ENCODE measurements at regions not wholly inside any gene's neighbourhood (a gene's known extent, or its start where the extent isn't known, plus 50 kb on each side); places are given as distances from the start of the nearest gene placed in this dataset.

DNA sequence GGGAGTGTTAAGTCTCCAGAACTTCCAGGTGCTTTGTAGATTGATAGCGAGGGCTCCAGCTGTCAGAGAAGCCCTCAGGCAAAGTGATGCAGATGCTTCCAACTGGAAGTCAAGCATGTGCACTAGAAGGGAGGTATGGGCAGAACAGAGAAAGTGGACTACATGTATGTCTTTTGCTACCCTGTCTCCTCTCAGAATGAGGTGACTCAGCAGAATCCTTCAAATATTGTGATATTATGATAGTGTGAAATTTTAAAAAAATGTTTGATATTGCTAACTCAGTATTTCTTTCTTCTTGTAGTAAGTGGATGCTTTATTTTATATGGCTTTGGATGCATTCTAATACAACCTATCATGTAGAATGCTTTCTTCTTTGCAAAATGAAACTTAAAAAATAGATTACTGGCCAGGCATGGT, 138.9 kb upstream of the SVIL start (continued):
- TF ChIP-seq POU5F1 (IDR thresholded peaks at IDR 0.05; ENCODE audit: borderline replicate concordance, low read depth, low read length, partially characterized antibody) (no peak), CHCHD3 (CRISPR knock-in tag; IDR thresholded peaks at IDR 0.05) (no peak)

DNA sequence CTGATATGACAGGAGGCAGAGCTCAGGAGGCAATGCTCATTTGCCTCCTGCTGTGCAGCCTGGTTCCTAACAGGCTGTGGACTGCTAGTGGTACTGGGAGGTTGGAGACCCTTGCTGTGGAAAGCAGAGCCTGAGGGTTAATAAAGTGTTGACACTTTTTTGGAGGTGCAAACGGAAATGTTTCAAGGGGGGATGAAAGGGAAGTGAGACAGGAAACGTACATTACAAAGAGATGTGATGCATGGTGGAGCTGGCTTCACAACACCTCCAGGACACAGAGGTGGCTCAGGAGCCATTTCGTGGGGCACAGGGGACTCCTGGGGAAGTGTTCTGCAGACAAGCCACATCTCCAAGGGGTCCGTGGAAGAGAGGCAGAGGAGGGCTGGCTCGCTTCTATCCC, 137.6 kb upstream of the SVIL start:
- Histone ChIP-seq H3K27ac (ENCODE audit: extremely low read depth, low read depth, low read length) (no peak overlapping the region), H3K9me3 (replicated peaks; ENCODE audit: control insufficient read depth, insufficient read depth, low read depth, low read length) (no peaks in the 10 kb centered on the region), H3K4me2 (ENCODE audit: insufficient read depth, low read length) (no peak overlapping the region), H2AFZ (ENCODE audit: low read depth, low read length) (no peak overlapping the region), H3K79me2 (ENCODE audit: control insufficient read depth, insufficient read depth, low read length) (no peaks in the 10 kb centered on the region), H3K9me1 (ENCODE audit: control insufficient read depth, insufficient read depth, low read length) (no peaks in the 10 kb centered on the region), H3K9ac (ENCODE audit: insufficient read depth in 1 of 2, low read depth in 2 of 2, low read length in 2 of 2) (no peak overlapping the region), H3K36me3 (ENCODE audit: control insufficient read depth, insufficient read depth, low read length) (no peaks in the 10 kb centered on the region), H4K20me1 (replicated peaks; ENCODE audit: control insufficient read depth, insufficient read depth, low read length) (no peaks in the 10 kb centered on the region), H3K4me3 (no peak overlapping the region), H3K27me3 (ENCODE audit: control insufficient read depth in 2 of 2, insufficient read depth in 2 of 2, low read length in 2 of 2) (no peaks in the 10 kb centered on the region), H3K4me1 (replicated peaks in 1 of 2; ENCODE audit: control insufficient read depth in 2 of 2, insufficient read depth in 2 of 2, low read length in 2 of 2) (no peaks in the 10 kb centered on the region)
- TF ChIP-seq, protein P1, sequence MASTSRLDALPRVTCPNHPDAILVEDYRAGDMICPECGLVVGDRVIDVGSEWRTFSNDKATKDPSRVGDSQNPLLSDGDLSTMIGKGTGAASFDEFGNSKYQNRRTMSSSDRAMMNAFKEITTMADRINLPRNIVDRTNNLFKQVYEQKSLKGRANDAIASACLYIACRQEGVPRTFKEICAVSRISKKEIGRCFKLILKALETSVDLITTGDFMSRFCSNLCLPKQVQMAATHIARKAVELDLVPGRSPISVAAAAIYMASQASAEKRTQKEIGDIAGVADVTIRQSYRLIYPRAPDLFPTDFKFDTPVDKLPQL (IDR thresholded peaks at IDR 0.05; ENCODE audit: extremely low read depth, insufficient read length), result no peak
- TF ChIP-seq, protein P2, sequence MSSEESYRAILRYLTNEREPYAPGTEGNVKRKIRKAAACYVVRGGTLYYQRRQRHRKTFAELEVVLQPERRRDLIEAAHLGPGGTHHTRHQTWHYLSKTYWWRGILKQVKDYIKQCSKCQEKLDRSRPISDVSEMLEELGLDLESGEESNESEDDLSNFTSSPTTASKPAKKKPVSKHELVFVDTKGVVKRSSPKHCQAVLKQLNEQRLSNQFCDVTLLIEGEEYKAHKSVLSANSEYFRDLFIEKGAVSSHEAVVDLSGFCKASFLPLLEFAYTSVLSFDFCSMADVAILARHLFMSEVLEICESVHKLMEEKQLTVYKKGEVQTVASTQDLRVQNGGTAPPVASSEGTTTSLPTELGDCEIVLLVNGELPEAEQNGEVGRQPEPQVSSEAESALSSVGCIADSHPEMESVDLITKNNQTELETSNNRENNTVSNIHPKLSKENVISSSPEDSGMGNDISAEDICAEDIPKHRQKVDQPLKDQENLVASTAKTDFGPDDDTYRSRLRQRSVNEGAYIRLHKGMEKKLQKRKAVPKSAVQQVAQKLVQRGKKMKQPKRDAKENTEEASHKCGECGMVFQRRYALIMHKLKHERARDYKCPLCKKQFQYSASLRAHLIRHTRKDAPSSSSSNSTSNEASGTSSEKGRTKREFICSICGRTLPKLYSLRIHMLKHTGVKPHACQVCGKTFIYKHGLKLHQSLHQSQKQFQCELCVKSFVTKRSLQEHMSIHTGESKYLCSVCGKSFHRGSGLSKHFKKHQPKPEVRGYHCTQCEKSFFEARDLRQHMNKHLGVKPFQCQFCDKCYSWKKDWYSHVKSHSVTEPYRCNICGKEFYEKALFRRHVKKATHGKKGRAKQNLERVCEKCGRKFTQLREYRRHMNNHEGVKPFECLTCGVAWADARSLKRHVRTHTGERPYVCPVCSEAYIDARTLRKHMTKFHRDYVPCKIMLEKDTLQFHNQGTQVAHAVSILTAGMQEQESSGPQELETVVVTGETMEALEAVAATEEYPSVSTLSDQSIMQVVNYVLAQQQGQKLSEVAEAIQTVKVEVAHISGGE (CRISPR knock-in tag; IDR thresholded peaks at IDR 0.05), result no peak
- TF ChIP-seq, protein P3, sequence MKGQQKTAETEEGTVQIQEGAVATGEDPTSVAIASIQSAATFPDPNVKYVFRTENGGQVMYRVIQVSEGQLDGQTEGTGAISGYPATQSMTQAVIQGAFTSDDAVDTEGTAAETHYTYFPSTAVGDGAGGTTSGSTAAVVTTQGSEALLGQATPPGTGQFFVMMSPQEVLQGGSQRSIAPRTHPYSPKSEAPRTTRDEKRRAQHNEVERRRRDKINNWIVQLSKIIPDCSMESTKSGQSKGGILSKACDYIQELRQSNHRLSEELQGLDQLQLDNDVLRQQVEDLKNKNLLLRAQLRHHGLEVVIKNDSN (CRISPR knock-in tag; IDR thresholded peaks at IDR 0.05), result no peak
- TF ChIP-seq, protein P4, sequence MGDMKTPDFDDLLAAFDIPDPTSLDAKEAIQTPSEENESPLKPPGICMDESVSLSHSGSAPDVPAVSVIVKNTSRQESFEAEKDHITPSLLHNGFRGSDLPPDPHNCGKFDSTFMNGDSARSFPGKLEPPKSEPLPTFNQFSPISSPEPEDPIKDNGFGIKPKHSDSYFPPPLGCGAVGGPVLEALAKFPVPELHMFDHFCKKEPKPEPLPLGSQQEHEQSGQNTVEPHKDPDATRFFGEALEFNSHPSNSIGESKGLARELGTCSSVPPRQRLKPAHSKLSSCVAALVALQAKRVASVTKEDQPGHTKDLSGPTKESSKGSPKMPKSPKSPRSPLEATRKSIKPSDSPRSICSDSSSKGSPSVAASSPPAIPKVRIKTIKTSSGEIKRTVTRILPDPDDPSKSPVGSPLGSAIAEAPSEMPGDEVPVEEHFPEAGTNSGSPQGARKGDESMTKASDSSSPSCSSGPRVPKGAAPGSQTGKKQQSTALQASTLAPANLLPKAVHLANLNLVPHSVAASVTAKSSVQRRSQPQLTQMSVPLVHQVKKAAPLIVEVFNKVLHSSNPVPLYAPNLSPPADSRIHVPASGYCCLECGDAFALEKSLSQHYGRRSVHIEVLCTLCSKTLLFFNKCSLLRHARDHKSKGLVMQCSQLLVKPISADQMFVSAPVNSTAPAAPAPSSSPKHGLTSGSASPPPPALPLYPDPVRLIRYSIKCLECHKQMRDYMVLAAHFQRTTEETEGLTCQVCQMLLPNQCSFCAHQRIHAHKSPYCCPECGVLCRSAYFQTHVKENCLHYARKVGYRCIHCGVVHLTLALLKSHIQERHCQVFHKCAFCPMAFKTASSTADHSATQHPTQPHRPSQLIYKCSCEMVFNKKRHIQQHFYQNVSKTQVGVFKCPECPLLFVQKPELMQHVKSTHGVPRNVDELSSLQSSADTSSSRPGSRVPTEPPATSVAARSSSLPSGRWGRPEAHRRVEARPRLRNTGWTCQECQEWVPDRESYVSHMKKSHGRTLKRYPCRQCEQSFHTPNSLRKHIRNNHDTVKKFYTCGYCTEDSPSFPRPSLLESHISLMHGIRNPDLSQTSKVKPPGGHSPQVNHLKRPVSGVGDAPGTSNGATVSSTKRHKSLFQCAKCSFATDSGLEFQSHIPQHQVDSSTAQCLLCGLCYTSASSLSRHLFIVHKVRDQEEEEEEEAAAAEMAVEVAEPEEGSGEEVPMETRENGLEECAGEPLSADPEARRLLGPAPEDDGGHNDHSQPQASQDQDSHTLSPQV (IDR thresholded peaks at IDR 0.05), result no peak
- no peak for TF ChIP-seq BCOR (IDR thresholded peaks at IDR 0.05)
- ChIA-PET POLR2A (no interaction called here), CTCF (ENCODE audit: low intra/inter-chr PET ratio) (no interaction called here)
- intact Hi-C loops (cut with micrococcal nuclease), result no loop called here
- no peak for DNase-seq (ENCODE audit: extremely low read depth in 1 of 4, low spot score in 3 of 4)
- 0% methylated on average over 5 of the region's 5 CpGs for WGBS (ENCODE audit: insufficient coverage, low coverage, missing lambda C conversion rate)
- no peak for FAIRE-seq
- in situ Hi-C loops (cut with MboI), result no loop called here
- BruUV-seq (replicated peaks), result no TSS peak
- ATAC-seq, result no peak

All from K562 (cell line).